PC-3 (cell line): ENCODE measurements at regions not wholly inside any gene's neighbourhood (a gene's known extent, or its start where the extent isn't known, plus 50 kb on each side); places are given as distances from the start of the nearest gene placed in this dataset.

Experiments
- ATAC-seq: fragments of 200-7000 bp; cut with Tn5 transposase; 2 replicates; pipeline ENCODE4 v1.9.1; 2020; ENCODE audit warnings: mild to moderate bottlenecking, moderate library complexity
- BruUV-seq: library from RNA; stranded (reverse); fragments of 400-500 nt; replicated peaks from 2 replicates; lab custom pipeline; 2021; lab: Mats Ljungman, UMichigan
- CTCF ChIA-PET: fragments of 300-600 bp; sonication (Branson Sonifier 250); formaldehyde crosslinking; loops from one replicate; lab custom pipeline; 2022; ENCODE audit warnings: antibody characterized with exemption; lab: Charles Lee
- POLR2A ChIA-PET: fragments of 300-600 bp; sonication (Branson Sonifier 250); formaldehyde crosslinking; loops from one replicate; lab custom pipeline; 2022; ENCODE audit warnings: antibody characterized with exemption; ENCODE audit not compliant: unreplicated experiment; lab: Charles Lee
- DNase-seq: peaks from one replicate; pipeline ENCODE4 v3.0.0-alpha.2; 2015
- H2AFZ ChIP-seq: fragments of 300-600 bp; sonication (generic); 2 replicates; pipeline ENCODE4 v1.6.0; 2016; ENCODE audit warnings: antibody characterized with exemption, low read length
- H3F3A ChIP-seq: fragments of 300-600 bp; sonication (generic); one replicate; pipeline ENCODE4 v1.6.0; 2017; ENCODE audit warnings: antibody characterized with exemption, low read length, control low read depth, mild to moderate bottlenecking; ENCODE audit not compliant: unreplicated experiment
- H3K27ac ChIP-seq: fragments of 300-600 bp; sonication (generic); 2 replicates; pipeline ENCODE4 v1.5.1; 2016; ENCODE audit warnings: mild to moderate bottlenecking, low read length
- H3K27me3 ChIP-seq: fragments of 300-600 bp; sonication (generic); 2 replicates; pipeline ENCODE4 v1.6.1; 2016; ENCODE audit warnings: low read length, mixed read lengths
- H3K36me3 ChIP-seq: fragments of 300-600 bp; sonication (generic); 2 replicates; pipeline ENCODE4 v1.6.1; 2016; ENCODE audit warnings: low read depth, mixed run types, low read length, mixed read lengths
- H3K4me1 ChIP-seq: fragments of 300-600 bp; sonication (generic); 2 replicates; pipeline ENCODE4 v1.5.1; 2016; ENCODE audit warnings: low read length; ENCODE audit not compliant: insufficient read depth
- H3K4me2 ChIP-seq: fragments of 300-600 bp; sonication (generic); 2 replicates; pipeline ENCODE4 v1.6.0; 2016; ENCODE audit warnings: low read length
- H3K4me3 ChIP-seq: fragments of 300-600 bp; sonication (generic); 2 replicates; pipeline ENCODE4 v1.5.1; 2016; ENCODE audit warnings: mild to moderate bottlenecking, low read length, mixed read lengths
- H3K79me2 ChIP-seq: fragments of 300-600 bp; sonication (generic); 2 replicates; pipeline ENCODE4 v1.6.1; 2017; ENCODE audit warnings: low read length, mixed read lengths
- H3K9ac ChIP-seq: fragments of 300-600 bp; sonication (generic); 2 replicates; pipeline ENCODE4 v1.6.0; 2016; ENCODE audit warnings: mild to moderate bottlenecking, low read length
- H3K9me2 ChIP-seq: fragments of 300-600 bp; sonication (generic); replicated peaks from 2 replicates; pipeline ENCODE4 v1.6.1; 2016; ENCODE audit warnings: mixed run types, low read length, mixed read lengths
- H3K9me3 ChIP-seq: fragments of 300-600 bp; sonication (generic); 2 replicates; pipeline ENCODE4 v1.6.1; 2016; ENCODE audit warnings: low read length, mixed read lengths
- H4K20me1 ChIP-seq: fragments of 300-600 bp; sonication (generic); 2 replicates; pipeline ENCODE4 v1.6.1; 2016; ENCODE audit warnings: low read length, mixed read lengths
- EZH2 ChIP-seq: fragments of 300-600 bp; sonication (generic); IDR thresholded peaks from one replicate; pipeline ENCODE4 v1.6.1; 2017; ENCODE audit warnings: antibody characterized with exemption, mild to moderate bottlenecking, low read length; ENCODE audit not compliant: unreplicated experiment
- EZH2phosphoT487 ChIP-seq: fragments of 300-600 bp; sonication (generic); IDR thresholded peaks from 2 replicates; pipeline ENCODE4 v1.6.1; 2018; ENCODE audit warnings: mild to moderate bottlenecking, antibody characterized with exemption, low read length, borderline replicate concordance
- intact Hi-C: fragments of 100-400 bp; cut with micrococcal nuclease; formaldehyde crosslinking; loops from 2 replicates; pipeline ENCODE4 v1.9.0; 2023
- TF ChIP-seq, protein P1 (sequence below): fragments of 300-600 bp; sonication (generic); conservative IDR thresholded peaks from 2 replicates; pipeline ENCODE4 v1.5.1; 2017; ENCODE audit warnings: antibody characterized with exemption, low read depth, mild to moderate bottlenecking, low read length

DNA sequence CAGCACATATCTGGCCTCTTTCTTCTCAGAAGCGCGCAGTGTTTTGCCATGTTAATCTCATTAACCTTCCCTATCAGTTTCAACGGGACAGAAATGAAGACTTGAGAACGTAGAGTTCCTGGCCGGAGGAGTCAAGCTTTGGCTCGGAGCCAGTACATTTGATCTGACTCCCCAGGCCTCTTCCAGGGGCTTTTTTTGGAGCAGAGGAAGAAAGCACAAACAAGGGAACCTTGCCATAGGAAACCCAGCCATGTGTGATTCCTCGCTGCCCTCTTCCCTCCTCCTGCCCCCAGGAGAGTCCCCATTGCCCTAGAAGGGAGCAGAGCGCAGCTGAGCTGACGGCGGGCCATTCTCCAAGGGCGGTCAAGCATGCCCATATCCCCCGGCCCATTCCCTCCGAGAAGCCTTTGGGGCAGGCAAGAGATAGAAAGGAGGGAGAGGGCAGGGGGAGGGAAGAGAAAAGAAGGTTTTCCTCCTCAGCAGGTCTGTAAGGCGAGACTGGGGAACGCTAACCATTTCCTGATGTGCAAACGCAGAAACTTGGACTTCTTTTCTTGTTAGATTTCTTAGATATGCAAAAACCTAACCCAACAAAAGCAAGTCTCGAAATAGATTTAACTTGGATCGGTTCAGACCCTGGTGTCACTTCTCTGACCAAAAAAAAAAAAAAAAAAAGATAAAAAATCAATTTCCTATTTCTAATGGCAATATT is 63.7 kb upstream of the POU3F3 start:
- H3K9me3 ChIP-seq: no peaks in the 10 kb centered on the region
- intact Hi-C loops: no loop called here
- H3K9me2 ChIP-seq: no peaks in the 10 kb centered on the region
- H3K4me1 ChIP-seq: no peaks in the 10 kb centered on the region
- H3K36me3 ChIP-seq: no peaks in the 10 kb centered on the region
- H3K27ac ChIP-seq: no peak overlapping the region
- H3K4me3 ChIP-seq: no peak overlapping the region
- ChIA-PET POLR2A (no interaction called here), CTCF (no interaction called here)
- ATAC-seq (no peak), DNase-seq (no peak)
- H3F3A ChIP-seq: no peaks in the 10 kb centered on the region
- H3K9ac ChIP-seq: no peak overlapping the region
- BruUV-seq: no TSS peak
- no peak overlapping the region for H3K4me2 ChIP-seq
- H3K27me3 ChIP-seq: peaks cover 64% of the 10 kb centered on the region
- no peaks in the 10 kb centered on the region for H3K79me2 ChIP-seq
- no peak overlapping the region for H2AFZ ChIP-seq
- no peaks in the 10 kb centered on the region for H4K20me1 ChIP-seq
- TF ChIP-seq, protein P1, sequence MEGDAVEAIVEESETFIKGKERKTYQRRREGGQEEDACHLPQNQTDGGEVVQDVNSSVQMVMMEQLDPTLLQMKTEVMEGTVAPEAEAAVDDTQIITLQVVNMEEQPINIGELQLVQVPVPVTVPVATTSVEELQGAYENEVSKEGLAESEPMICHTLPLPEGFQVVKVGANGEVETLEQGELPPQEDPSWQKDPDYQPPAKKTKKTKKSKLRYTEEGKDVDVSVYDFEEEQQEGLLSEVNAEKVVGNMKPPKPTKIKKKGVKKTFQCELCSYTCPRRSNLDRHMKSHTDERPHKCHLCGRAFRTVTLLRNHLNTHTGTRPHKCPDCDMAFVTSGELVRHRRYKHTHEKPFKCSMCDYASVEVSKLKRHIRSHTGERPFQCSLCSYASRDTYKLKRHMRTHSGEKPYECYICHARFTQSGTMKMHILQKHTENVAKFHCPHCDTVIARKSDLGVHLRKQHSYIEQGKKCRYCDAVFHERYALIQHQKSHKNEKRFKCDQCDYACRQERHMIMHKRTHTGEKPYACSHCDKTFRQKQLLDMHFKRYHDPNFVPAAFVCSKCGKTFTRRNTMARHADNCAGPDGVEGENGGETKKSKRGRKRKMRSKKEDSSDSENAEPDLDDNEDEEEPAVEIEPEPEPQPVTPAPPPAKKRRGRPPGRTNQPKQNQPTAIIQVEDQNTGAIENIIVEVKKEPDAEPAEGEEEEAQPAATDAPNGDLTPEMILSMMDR: no peak
- TF ChIP-seq EZH2 (no peak), EZH2phosphoT487 (no peak)

DNA sequence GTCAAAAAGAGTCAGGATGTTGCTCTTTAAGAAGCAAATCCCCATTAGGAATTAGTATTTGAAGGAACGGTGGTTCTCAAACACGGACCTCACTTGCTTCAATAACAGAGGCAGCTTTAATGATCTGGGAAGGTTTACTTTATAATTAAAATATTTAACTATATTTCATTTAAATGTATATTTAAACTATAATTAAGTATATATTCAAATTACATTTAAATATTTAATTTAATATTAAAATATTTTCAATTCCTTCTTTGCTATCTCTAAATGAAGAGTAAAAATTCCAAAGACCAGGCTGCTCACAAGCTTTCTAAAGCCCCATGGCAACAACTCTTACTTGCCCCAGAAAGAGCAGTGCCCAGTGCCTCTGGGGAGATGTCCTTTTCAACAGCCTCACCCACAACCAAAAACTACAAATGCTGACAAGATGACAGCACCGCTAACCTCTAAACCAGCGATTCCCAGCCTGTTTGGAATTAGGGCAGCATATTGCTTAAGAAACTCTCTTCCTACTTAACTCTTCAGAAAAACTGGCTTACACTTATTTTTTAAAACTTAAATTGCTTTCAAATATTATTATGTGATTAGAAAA is 62.9 kb upstream of the POU3F3 start:
- BruUV-seq: no TSS peak
- ATAC-seq (no peak), DNase-seq (no peak)
- Histone ChIP-seq H3K4me2 (no peak overlapping the region), H3K27me3 (peaks cover 61% of the 10 kb centered on the region), H3K36me3 (no peaks in the 10 kb centered on the region), H3K4me3 (no peak overlapping the region), H3K9me2 (no peaks in the 10 kb centered on the region), H2AFZ (no peak overlapping the region), H3K9ac (no peak overlapping the region), H3K79me2 (no peaks in the 10 kb centered on the region), H3K4me1 (no peaks in the 10 kb centered on the region), H3K9me3 (no peaks in the 10 kb centered on the region), H3K27ac (no peak overlapping the region), H3F3A (no peaks in the 10 kb centered on the region), H4K20me1 (no peaks in the 10 kb centered on the region)
- intact Hi-C loops: no loop called here
- CTCF ChIA-PET: no interaction called here
- TF ChIP-seq EZH2phosphoT487: no peak
- TF ChIP-seq, protein P1: no peak
- POLR2A ChIA-PET: no interaction called here

DNA sequence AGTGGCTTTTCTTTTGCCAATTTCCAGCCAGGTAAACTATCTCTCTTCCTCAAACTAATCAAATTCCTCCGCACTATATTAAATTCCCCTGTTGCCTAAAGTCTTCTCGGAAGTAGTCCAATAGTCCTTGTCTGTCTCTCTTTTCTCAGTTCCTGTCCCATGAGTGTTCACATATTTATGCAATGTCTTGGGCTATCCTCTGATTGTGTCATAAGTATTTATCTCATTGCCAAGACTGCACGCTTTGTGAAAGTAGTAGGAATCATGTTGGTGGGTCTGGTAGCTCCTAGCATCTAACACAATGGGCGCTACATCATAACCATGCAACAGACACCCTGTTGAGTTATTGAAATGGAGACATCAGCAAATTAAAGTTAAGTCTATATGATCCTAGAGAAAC is 59.9 kb upstream of the POU3F3 start:
- ChIA-PET POLR2A (no interaction called here), CTCF (no interaction called here)
- Histone ChIP-seq H2AFZ (no peak overlapping the region), H4K20me1 (no peaks in the 10 kb centered on the region), H3K36me3 (no peaks in the 10 kb centered on the region), H3K4me3 (no peak overlapping the region), H3K27ac (no peak overlapping the region), H3K9me2 (no peaks in the 10 kb centered on the region), H3F3A (no peaks in the 10 kb centered on the region), H3K4me1 (no peaks in the 10 kb centered on the region), H3K4me2 (no peak overlapping the region), H3K27me3 (peaks cover 42% of the 10 kb centered on the region), H3K9ac (no peak overlapping the region), H3K9me3 (no peaks in the 10 kb centered on the region), H3K79me2 (no peaks in the 10 kb centered on the region)
- intact Hi-C loops: no loop called here
- ATAC-seq (no peak), DNase-seq (no peak)
- BruUV-seq: no TSS peak
- no peak for TF ChIP-seq EZH2phosphoT487
- TF ChIP-seq, protein P1: no peak
- TF ChIP-seq EZH2: no peak
